ENCODE measurements at regions not wholly inside any gene's neighbourhood (a gene's known extent, or its start where the extent isn't known, plus 50 kb on each side); places are given as distances from the start of the nearest gene placed in this dataset.

DNA sequence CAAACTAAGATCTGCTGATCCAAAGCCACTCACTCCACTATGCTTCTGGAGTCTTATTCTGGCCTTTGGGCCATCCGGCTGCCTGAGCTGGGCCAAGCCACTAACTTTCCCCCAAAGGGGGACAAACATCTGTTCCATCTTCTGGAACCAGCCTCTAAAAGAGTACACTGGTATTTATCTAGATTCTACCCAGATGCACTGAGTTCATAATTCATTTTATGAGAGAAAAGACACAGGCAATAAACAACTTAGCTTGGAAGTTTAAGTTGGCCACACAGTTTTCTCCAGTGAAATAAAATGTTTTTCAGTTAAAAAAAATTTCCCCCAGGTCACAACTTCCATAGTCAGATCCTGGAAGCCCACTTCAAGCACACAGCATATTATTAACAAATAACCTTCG lies 80.1 kb upstream of the ARHGEF3 start:
- in situ Hi-C loops (cut with MboI; ENCODE audit: low sequenced_read_pairs) = no loop called here
- no peak overlapping the region for H3K4me2 ChIP-seq (ENCODE audit: low read depth, low read length)
- WGBS, 2 experiments (ENCODE audit: extremely low coverage in 2 of 2, insufficient read length in 1 of 2) = 100% methylated on average over 1 of the region's 2 CpGs; no CpG with 5 or more reads in 1 of the 2 experiments
- H4K91ac ChIP-seq (ENCODE audit: insufficient read depth, low read depth, low read length) = no peak overlapping the region
- no peak overlapping the region for H4K5ac ChIP-seq (ENCODE audit: low read depth, low read length)
- ChIA-PET POLR2A (ENCODE audit: unreplicated experiment) (no interaction called here), CTCF (interaction anchor here (1.2 kb wide), 1 partner anchor 8 kb away, joined by 4 read pairs; no protein-coding TSS in a partner anchor)
- H3K4me1 ChIP-seq (ENCODE audit: control insufficient read depth, insufficient read depth, low read length) = 0 out of 2 replicates have a peak, but pooled peaks cover 2% of the 10 kb centered on the region
- H3K14ac ChIP-seq (replicated peaks; ENCODE audit: low read depth, low read length) = no peak overlapping the region
- no peaks in the 10 kb centered on the region for H3K9me1 ChIP-seq (ENCODE audit: insufficient read depth, low read length)
- H4K20me1 ChIP-seq (ENCODE audit: insufficient read depth, low read length) = no peaks in the 10 kb centered on the region
- H3K79me1 ChIP-seq (ENCODE audit: low read depth in 1 of 2, low read length in 2 of 2) = no peaks in the 10 kb centered on the region
- no peak overlapping the region for H2BK20ac ChIP-seq (ENCODE audit: low read depth, low read length)
- no peak overlapping the region for H3K27ac ChIP-seq (ENCODE audit: insufficient read depth, low read length)
- no peak overlapping the region for H3K4me3 ChIP-seq (ENCODE audit: insufficient read depth, low read depth, low read length)
- TF ChIP-seq RCOR1 (IDR thresholded peaks at IDR 0.05; ENCODE audit: insufficient replicate concordance, low read length) = no peak
- no peak for TF ChIP-seq CEBPB (IDR thresholded peaks at IDR 0.05; ENCODE audit: low read depth, low read length)
- no peak for TF ChIP-seq MAZ (IDR thresholded peaks at IDR 0.05; ENCODE audit: borderline replicate concordance, low read depth, low read length)
- TF ChIP-seq, protein P1, sequence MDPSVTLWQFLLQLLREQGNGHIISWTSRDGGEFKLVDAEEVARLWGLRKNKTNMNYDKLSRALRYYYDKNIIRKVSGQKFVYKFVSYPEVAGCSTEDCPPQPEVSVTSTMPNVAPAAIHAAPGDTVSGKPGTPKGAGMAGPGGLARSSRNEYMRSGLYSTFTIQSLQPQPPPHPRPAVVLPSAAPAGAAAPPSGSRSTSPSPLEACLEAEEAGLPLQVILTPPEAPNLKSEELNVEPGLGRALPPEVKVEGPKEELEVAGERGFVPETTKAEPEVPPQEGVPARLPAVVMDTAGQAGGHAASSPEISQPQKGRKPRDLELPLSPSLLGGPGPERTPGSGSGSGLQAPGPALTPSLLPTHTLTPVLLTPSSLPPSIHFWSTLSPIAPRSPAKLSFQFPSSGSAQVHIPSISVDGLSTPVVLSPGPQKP (IDR thresholded peaks at IDR 0.05; ENCODE audit: borderline replicate concordance, low read depth, low read length) = no peak
- TF ChIP-seq RFX5 (IDR thresholded peaks at IDR 0.05; ENCODE audit: low read depth, low read length) = no peak
- TF ChIP-seq MAFK (IDR thresholded peaks at IDR 0.05; ENCODE audit: low read depth, low read length) = no peak
- no peak for TF ChIP-seq MXI1 (IDR thresholded peaks at IDR 0.05; ENCODE audit: borderline replicate concordance, low read depth, low read length)
- TF ChIP-seq CHD1 (IDR thresholded peaks at IDR 0.05; ENCODE audit: low read depth, low read length) = no peak
- TF ChIP-seq, protein P2, sequence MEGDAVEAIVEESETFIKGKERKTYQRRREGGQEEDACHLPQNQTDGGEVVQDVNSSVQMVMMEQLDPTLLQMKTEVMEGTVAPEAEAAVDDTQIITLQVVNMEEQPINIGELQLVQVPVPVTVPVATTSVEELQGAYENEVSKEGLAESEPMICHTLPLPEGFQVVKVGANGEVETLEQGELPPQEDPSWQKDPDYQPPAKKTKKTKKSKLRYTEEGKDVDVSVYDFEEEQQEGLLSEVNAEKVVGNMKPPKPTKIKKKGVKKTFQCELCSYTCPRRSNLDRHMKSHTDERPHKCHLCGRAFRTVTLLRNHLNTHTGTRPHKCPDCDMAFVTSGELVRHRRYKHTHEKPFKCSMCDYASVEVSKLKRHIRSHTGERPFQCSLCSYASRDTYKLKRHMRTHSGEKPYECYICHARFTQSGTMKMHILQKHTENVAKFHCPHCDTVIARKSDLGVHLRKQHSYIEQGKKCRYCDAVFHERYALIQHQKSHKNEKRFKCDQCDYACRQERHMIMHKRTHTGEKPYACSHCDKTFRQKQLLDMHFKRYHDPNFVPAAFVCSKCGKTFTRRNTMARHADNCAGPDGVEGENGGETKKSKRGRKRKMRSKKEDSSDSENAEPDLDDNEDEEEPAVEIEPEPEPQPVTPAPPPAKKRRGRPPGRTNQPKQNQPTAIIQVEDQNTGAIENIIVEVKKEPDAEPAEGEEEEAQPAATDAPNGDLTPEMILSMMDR (conservative IDR thresholded peaks at IDR 0.05; ENCODE audit: low read depth, low read length) = no peak
- no peak for TF ChIP-seq FOS (IDR thresholded peaks at IDR 0.05; ENCODE audit: low read depth, low read length)
- no peak for TF ChIP-seq RAD21 (IDR thresholded peaks at IDR 0.05; ENCODE audit: low read length)
- no peak for TF ChIP-seq USF2 (IDR thresholded peaks at IDR 0.05; ENCODE audit: low read depth, low read length)
- H2AK9ac ChIP-seq (replicated peaks; ENCODE audit: low read depth, low read length, poor library complexity) = no peak overlapping the region
- no peak overlapping the region for H3K4ac ChIP-seq (ENCODE audit: low read depth, low read length)
- ATAC-seq (ENCODE audit: low read depth) (no peak), DNase-seq (no peak)
- no peak overlapping the region for H3K23ac ChIP-seq (ENCODE audit: low read depth, low read length)
- no peak overlapping the region for H3K18ac ChIP-seq (ENCODE audit: low read depth, low read length)
- no peak overlapping the region for H2BK5ac ChIP-seq (ENCODE audit: low read depth, low read length, poor library complexity, severe bottlenecking)
- H2AFZ ChIP-seq (replicated peaks; ENCODE audit: low read length, poor library complexity) = no peak overlapping the region
- no peaks in the 10 kb centered on the region for H3K9me3 ChIP-seq (ENCODE audit: control insufficient read depth, insufficient read depth, low read length)
- H3K9ac ChIP-seq (ENCODE audit: low read depth, low read length) = no peak overlapping the region
- BruUV-seq (replicated peaks) = no TSS peak
- no peak overlapping the region for H3K56ac ChIP-seq (ENCODE audit: extremely low read depth, insufficient read depth, low read length)
- intact Hi-C loops (cut with micrococcal nuclease) = no loop called here
- H2BK15ac ChIP-seq (ENCODE audit: low read depth, low read length) = no peak overlapping the region
- H4K8ac ChIP-seq (ENCODE audit: low read depth in 2 of 2, low read length in 2 of 2) = no peak overlapping the region
- H2BK120ac ChIP-seq (ENCODE audit: low read depth, low read length) = no peak overlapping the region
- dilution Hi-C loops (cut with HindIII; ENCODE audit: low sequenced_read_pairs, unreplicated experiment) = no loop called here
- H3K27me3 ChIP-seq (ENCODE audit: control insufficient read depth, insufficient read depth, low read length) = no peaks in the 10 kb centered on the region; the same call in 1 of the 2 replicates
- no peaks in the 10 kb centered on the region for H3K36me3 ChIP-seq (ENCODE audit: control insufficient read depth, insufficient read depth, low read length)
- no peak overlapping the region for H2AK5ac ChIP-seq (ENCODE audit: low read depth, low read length)
